ENCODE measurements at regions not wholly inside any gene's neighbourhood (a gene's known extent, or its start where the extent isn't known, plus 50 kb on each side); places are given as distances from the start of the nearest gene placed in this dataset.

GRCh38 chr12:46958053-46958452, 121.4 kb upstream of the PCED1B start:
- TF ChIP-seq EZH2 (IDR thresholded peaks at IDR 0.05; ENCODE audit: low read length, unreplicated experiment) (no peak), CTCF (conservative IDR thresholded peaks at IDR 0.05; ENCODE audit: low read depth, low read length) (no peak), EZH2phosphoT487 (IDR thresholded peaks at IDR 0.05; ENCODE audit: borderline replicate concordance, low read length) (no peak)

Measured in PC-3 (cell line).